ENCODE measurements at regions not wholly inside any gene's neighbourhood (a gene's known extent, or its start where the extent isn't known, plus 50 kb on each side); places are given as distances from the start of the nearest gene placed in this dataset.

- H3K4me2 ChIP-seq (ENCODE audit: low read length) = peak overlapping the region; percentile 10
- H2AFZ ChIP-seq (ENCODE audit: low read depth, low read length) = no peak overlapping the region
- no peaks in the 10 kb centered on the region for H4K20me1 ChIP-seq (ENCODE audit: insufficient read depth)
- peak overlapping the region; percentile 32 for H3K4me3 ChIP-seq (ENCODE audit: low read length)
- no peaks in the 10 kb centered on the region for H3K27me3 ChIP-seq (ENCODE audit: insufficient read depth, low read depth, low read length)
- H3K27ac ChIP-seq (ENCODE audit: low read length) = peak overlapping the region; percentile 62
- no peaks in the 10 kb centered on the region for H3K9me2 ChIP-seq (ENCODE audit: insufficient read depth, low read length)
- H3K79me2 ChIP-seq (replicated peaks; ENCODE audit: insufficient read depth, low read length) = no peaks in the 10 kb centered on the region
- H3K9me3 ChIP-seq (ENCODE audit: low read length) = no peaks in the 10 kb centered on the region
- no peaks in the 10 kb centered on the region for H3K36me3 ChIP-seq (ENCODE audit: insufficient read depth, low read length)
- no peak overlapping the region for H3K9ac ChIP-seq (ENCODE audit: low read length)
- H3F3A ChIP-seq (ENCODE audit: insufficient read depth, low read length, poor library complexity, severe bottlenecking) = no peaks in the 10 kb centered on the region
- TF ChIP-seq SMC3 (conservative IDR thresholded peaks at IDR 0.05; ENCODE audit: poor library complexity) (no peak), CTCF (IDR thresholded peaks at IDR 0.05; ENCODE audit: poor library complexity, severe bottlenecking) (no peak), POLR2AphosphoS5 (IDR thresholded peaks at IDR 0.05) (peak; percentile 54), RAD21 (conservative IDR thresholded peaks at IDR 0.05) (no peak)
- TF ChIP-seq, protein P1, sequence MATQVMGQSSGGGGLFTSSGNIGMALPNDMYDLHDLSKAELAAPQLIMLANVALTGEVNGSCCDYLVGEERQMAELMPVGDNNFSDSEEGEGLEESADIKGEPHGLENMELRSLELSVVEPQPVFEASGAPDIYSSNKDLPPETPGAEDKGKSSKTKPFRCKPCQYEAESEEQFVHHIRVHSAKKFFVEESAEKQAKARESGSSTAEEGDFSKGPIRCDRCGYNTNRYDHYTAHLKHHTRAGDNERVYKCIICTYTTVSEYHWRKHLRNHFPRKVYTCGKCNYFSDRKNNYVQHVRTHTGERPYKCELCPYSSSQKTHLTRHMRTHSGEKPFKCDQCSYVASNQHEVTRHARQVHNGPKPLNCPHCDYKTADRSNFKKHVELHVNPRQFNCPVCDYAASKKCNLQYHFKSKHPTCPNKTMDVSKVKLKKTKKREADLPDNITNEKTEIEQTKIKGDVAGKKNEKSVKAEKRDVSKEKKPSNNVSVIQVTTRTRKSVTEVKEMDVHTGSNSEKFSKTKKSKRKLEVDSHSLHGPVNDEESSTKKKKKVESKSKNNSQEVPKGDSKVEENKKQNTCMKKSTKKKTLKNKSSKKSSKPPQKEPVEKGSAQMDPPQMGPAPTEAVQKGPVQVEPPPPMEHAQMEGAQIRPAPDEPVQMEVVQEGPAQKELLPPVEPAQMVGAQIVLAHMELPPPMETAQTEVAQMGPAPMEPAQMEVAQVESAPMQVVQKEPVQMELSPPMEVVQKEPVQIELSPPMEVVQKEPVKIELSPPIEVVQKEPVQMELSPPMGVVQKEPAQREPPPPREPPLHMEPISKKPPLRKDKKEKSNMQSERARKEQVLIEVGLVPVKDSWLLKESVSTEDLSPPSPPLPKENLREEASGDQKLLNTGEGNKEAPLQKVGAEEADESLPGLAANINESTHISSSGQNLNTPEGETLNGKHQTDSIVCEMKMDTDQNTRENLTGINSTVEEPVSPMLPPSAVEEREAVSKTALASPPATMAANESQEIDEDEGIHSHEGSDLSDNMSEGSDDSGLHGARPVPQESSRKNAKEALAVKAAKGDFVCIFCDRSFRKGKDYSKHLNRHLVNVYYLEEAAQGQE (IDR thresholded peaks at IDR 0.05; ENCODE audit: borderline replicate concordance) = peak; percentile 40
Measured at GRCh38 chr12:43062201-43062895, 472.8 kb upstream of the PRICKLE1 start.

DNA sequence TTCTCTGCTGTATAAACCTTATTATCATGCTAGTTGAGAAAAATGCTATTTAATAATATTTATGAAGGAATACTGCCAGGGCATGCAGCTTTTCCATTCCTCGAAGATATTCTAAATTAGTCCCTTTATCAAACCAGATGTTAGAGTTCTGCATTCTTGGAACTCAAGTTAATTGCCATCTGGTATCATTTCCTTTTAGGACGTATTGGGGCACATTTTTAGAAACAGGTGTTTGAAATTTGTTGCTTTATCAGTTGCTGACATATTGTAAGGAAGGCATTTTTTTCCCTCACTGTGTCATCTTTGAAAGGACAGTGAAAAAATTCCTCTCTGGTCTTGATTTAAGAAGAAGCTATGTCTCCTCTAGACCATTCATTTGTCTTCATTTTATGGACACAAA is 471.2 kb upstream of the PRICKLE1 start:
- Histone ChIP-seq H3K9ac (ENCODE audit: low read length) (no peak overlapping the region), H3K9me2 (ENCODE audit: insufficient read depth, low read length) (no peaks in the 10 kb centered on the region), H2AFZ (ENCODE audit: low read depth, low read length) (no peak overlapping the region), H3K4me2 (ENCODE audit: low read length) (no peak overlapping the region), H3K27ac (ENCODE audit: low read length) (no peak overlapping the region), H4K20me1 (ENCODE audit: insufficient read depth) (no peaks in the 10 kb centered on the region), H3F3A (ENCODE audit: insufficient read depth, low read length, poor library complexity, severe bottlenecking) (no peaks in the 10 kb centered on the region), H3K27me3 (ENCODE audit: insufficient read depth, low read depth, low read length) (no peaks in the 10 kb centered on the region), H3K4me3 (ENCODE audit: low read length) (no peak overlapping the region), H3K79me2 (replicated peaks; ENCODE audit: insufficient read depth, low read length) (no peaks in the 10 kb centered on the region), H3K36me3 (ENCODE audit: insufficient read depth, low read length) (no peaks in the 10 kb centered on the region), H3K9me3 (ENCODE audit: low read length) (no peaks in the 10 kb centered on the region)
- TF ChIP-seq, protein P1 (IDR thresholded peaks at IDR 0.05; ENCODE audit: borderline replicate concordance) = no peak
- TF ChIP-seq TAF1 (IDR thresholded peaks at IDR 0.05; ENCODE audit: low read depth) (no peak), MXI1 (conservative IDR thresholded peaks at IDR 0.05; ENCODE audit: poor library complexity, severe bottlenecking) (no peak), EP300 (conservative IDR thresholded peaks at IDR 0.05; ENCODE audit: poor library complexity, severe bottlenecking) (no peak), POLR2AphosphoS5 (IDR thresholded peaks at IDR 0.05) (no peak), CTCF (IDR thresholded peaks at IDR 0.05; ENCODE audit: poor library complexity, severe bottlenecking) (no peak), EZH2 (IDR thresholded peaks at IDR 0.05; ENCODE audit: borderline replicate concordance, insufficient read depth, low read length, poor library complexity, severe bottlenecking) (no peak), RAD21 (conservative IDR thresholded peaks at IDR 0.05) (no peak), SMC3 (conservative IDR thresholded peaks at IDR 0.05; ENCODE audit: poor library complexity) (no peak)
